Immature natural killer cell (primary cell): ENCODE measurements at regions not wholly inside any gene's neighbourhood (a gene's known extent, or its start where the extent isn't known, plus 50 kb on each side); places are given as distances from the start of the nearest gene placed in this dataset.

ENCODE experiments used
- DNase-seq, 3 donors: peaks; one replicate each; pipeline ENCODE4 v3.0.0; 2022; ENCODE audit warnings: mixed read lengths in 1 of 3
- H3K27ac Mint-ChIP-seq, 6 donors: one replicate each; pipeline ENCODE4 v1.8.0; 2020; ENCODE audit warnings: mixed read lengths in 6 of 6, mild to moderate bottlenecking in 5 of 6, inconsistent platforms in 4 of 6, moderate library complexity in 3 of 6
- H3K27me3 Mint-ChIP-seq, 3 donors: one replicate each; pipeline ENCODE4 v1.8.0; 2020 to 2021; ENCODE audit warnings: low read depth in 3 of 3, mild to moderate bottlenecking in 3 of 3, mixed read lengths in 3 of 3, moderate library complexity in 3 of 3, inconsistent platforms in 1 of 3
- H3K36me3 Mint-ChIP-seq, 3 donors: one replicate each; pipeline ENCODE4 v1.8.0; 2020; ENCODE audit warnings: mixed read lengths in 3 of 3, inconsistent platforms in 2 of 3, mild to moderate bottlenecking in 2 of 3
- H3K4me1 Mint-ChIP-seq, 2 donors: one replicate each; pipeline ENCODE4 v1.8.0; 2020; ENCODE audit warnings: inconsistent platforms in 2 of 2, mild to moderate bottlenecking in 2 of 2, mixed read lengths in 2 of 2, moderate library complexity in 1 of 2
- H3K4me3 Mint-ChIP-seq, 5 donors: one replicate each; pipeline ENCODE4 v1.8.0; 2020; ENCODE audit warnings: mild to moderate bottlenecking in 5 of 5, mixed read lengths in 5 of 5, inconsistent platforms in 3 of 5, moderate library complexity in 3 of 5
- H3K9me3 Mint-ChIP-seq, 6 donors: one replicate each; pipeline ENCODE4 v1.8.0; 2020; ENCODE audit warnings: mild to moderate bottlenecking in 6 of 6, mixed read lengths in 6 of 6, inconsistent platforms in 4 of 6, moderate library complexity in 3 of 6

GRCh38 chrX:22325096-22325495 lies 52.4 kb downstream of the CBLL2 start:
- H3K27me3 Mint-ChIP-seq = peaks cover 0 to 3% (median 0%) of the 10 kb centered on the region in 3 donors
- H3K4me1 Mint-ChIP-seq = no peaks in the 10 kb centered on the region
- peaks cover 0 to 3% (median 0%) of the 10 kb centered on the region in 3 donors for H3K36me3 Mint-ChIP-seq

GRCh38 chrX:22329783-22330182 lies 57.1 kb downstream of the CBLL2 start:
- no peaks in the 10 kb centered on the region for H3K4me1 Mint-ChIP-seq
- H3K9me3 Mint-ChIP-seq = peaks cover 0 to 6% (median under 1%) of the 10 kb centered on the region in 6 donors
- H3K36me3 Mint-ChIP-seq = no peaks in the 10 kb centered on the region
- DNase-seq = no peak
- H3K27me3 Mint-ChIP-seq = peaks cover 0 to 3% (median 0%) of the 10 kb centered on the region in 3 donors
- no peak overlapping the region for H3K27ac Mint-ChIP-seq
- no peak overlapping the region for H3K4me3 Mint-ChIP-seq

More at GRCh38 chrX:22325096-22325495, 52.4 kb downstream of the CBLL2 start:
- H3K27ac Mint-ChIP-seq = no peak overlapping the region
- no peak for DNase-seq
- H3K9me3 Mint-ChIP-seq = peaks cover 0 to 10% (median 3%) of the 10 kb centered on the region in 6 donors
- H3K4me3 Mint-ChIP-seq = no peak overlapping the region

DNA sequence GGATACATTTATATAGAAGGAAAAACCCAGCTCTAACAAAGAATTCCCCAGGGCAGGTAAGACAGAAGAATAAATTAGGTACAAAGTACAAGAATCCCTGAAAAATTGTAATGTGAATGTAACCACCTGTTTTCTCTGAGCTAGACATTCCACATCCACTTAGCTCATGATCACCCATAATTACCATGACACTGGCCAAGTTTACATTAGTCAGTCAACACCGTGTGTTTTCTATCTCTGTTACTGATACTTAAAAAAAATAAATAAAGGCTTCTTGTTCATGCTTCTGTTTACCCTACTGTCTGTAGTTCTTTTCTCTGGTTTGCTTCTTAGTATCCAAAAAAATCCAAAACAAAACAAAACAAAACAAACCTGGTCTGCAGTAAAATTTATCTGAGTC lies 66.0 kb downstream of the CBLL2 start:
- Mint-ChIP-seq H3K4me3 (no peak overlapping the region), H3K27me3 (no peaks in the 10 kb centered on the region), H3K9me3 (peaks cover 0 to 5% (median 3%) of the 10 kb centered on the region in 6 donors), H3K36me3 (no peaks in the 10 kb centered on the region), H3K27ac (no peak overlapping the region), H3K4me1 (no peaks in the 10 kb centered on the region)
- DNase-seq = no peak

- no peak overlapping the region for H3K4me3 Mint-ChIP-seq
- DNase-seq = no peak
- H3K9me3 Mint-ChIP-seq = peaks cover 0 to 5% (median 3%) of the 10 kb centered on the region in 6 donors
- H3K27me3 Mint-ChIP-seq = no peaks in the 10 kb centered on the region
- no peaks in the 10 kb centered on the region for H3K36me3 Mint-ChIP-seq
- no peaks in the 10 kb centered on the region for H3K4me1 Mint-ChIP-seq
- no peak overlapping the region for H3K27ac Mint-ChIP-seq
Measured at GRCh38 chrX:22339459-22339858, 66.7 kb downstream of the CBLL2 start.

DNA sequence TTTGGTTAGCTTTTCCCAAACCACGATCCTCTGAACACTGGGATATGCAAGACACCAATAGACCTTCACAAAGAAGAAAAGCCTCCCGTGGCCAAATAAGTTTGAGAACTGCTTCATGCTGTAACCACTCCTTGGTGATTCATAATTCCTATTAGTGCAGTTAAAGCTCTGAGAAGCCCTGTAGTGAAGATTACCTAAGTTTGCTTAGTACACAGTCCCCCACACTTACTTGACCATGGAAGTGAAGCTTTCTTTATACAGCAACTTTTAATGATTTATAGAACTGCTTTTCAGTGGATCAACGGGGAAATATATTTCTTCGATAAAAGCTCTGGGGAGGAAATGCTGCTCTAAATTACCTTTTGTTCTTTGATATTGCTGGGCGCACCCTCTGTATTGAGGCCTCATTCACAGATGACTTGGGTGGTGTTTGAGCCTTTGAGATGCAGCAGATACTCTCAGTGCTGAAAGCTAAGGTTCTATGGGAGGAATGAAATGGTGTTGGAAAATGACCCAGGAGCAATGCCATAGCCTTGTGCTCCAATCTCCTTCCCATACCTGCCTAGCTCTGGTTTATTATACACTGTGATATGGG lies 67.4 kb downstream of the CBLL2 start:
- Mint-ChIP-seq H3K27me3 (no peaks in the 10 kb centered on the region), H3K4me3 (no peak overlapping the region), H3K4me1 (no peaks in the 10 kb centered on the region), H3K27ac (no peak overlapping the region), H3K9me3 (peaks cover 0 to 5% (median 1%) of the 10 kb centered on the region in 6 donors), H3K36me3 (no peaks in the 10 kb centered on the region)
- no peak for DNase-seq

GRCh38 chrX:22343192-22343591 lies 70.5 kb downstream of the CBLL2 start:
- Mint-ChIP-seq H3K36me3 (no peaks in the 10 kb centered on the region), H3K4me1 (no peaks in the 10 kb centered on the region), H3K9me3 (peaks cover 0 to 3% (median 0%) of the 10 kb centered on the region in 6 donors), H3K27me3 (peaks cover 0 to 2% (median 0%) of the 10 kb centered on the region in 3 donors), H3K4me3 (no peak overlapping the region), H3K27ac (no peak overlapping the region)
- DNase-seq = no peak

DNA sequence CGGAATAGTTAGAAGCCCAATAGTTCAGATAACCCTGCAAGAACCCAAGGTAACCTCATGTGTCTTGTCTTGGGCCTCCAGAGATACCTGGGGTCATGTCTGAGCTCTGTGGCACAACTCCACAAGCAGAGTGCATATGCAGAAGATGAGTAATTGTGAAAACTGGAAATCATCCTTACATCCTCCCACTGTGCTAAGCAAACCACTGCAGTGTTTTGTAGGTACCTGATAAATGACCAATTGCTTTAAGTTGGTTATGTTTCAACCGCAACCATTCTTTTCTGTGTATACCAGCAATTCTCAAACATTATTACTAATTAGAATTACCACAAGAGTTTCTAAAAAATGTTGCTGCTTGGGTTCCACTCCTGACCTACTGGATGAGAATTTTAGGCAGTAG lies 73.2 kb downstream of the CBLL2 start:
- H3K27me3 Mint-ChIP-seq = peaks cover 0 to 2% (median 0%) of the 10 kb centered on the region in 3 donors
- no peak overlapping the region for H3K4me3 Mint-ChIP-seq
- peaks cover 0 to 4% (median 0%) of the 10 kb centered on the region in 6 donors for H3K9me3 Mint-ChIP-seq
- no peaks in the 10 kb centered on the region for H3K36me3 Mint-ChIP-seq
- DNase-seq = no peak
- H3K27ac Mint-ChIP-seq = no peak overlapping the region
- H3K4me1 Mint-ChIP-seq = no peaks in the 10 kb centered on the region

DNA sequence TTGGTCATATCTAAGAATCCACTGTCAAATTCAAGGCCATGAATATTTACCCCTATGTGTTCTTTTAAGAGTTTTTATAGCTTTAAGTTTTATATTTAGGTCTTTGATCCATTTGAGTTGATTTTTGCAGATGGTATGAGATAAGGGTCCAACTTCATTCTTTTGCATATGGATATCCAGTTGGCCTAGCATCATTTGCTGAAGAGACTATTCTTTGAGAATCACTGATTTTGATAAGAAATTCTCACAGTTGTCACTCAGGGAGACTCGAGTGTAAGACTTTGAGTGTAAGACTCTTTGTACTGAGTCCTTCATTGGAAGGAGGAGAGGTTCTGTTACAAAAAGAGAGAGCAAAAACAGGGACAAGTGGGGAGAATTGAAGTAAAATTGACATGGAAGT lies 74.8 kb downstream of the CBLL2 start:
- H3K36me3 Mint-ChIP-seq = no peaks in the 10 kb centered on the region
- H3K27ac Mint-ChIP-seq = no peak overlapping the region
- no peak for DNase-seq
- peaks cover 0 to 2% (median 0%) of the 10 kb centered on the region in 3 donors for H3K27me3 Mint-ChIP-seq
- H3K4me1 Mint-ChIP-seq = no peaks in the 10 kb centered on the region
- peaks cover 0 to 4% (median 0%) of the 10 kb centered on the region in 6 donors for H3K9me3 Mint-ChIP-seq
- no peak overlapping the region for H3K4me3 Mint-ChIP-seq

DNA sequence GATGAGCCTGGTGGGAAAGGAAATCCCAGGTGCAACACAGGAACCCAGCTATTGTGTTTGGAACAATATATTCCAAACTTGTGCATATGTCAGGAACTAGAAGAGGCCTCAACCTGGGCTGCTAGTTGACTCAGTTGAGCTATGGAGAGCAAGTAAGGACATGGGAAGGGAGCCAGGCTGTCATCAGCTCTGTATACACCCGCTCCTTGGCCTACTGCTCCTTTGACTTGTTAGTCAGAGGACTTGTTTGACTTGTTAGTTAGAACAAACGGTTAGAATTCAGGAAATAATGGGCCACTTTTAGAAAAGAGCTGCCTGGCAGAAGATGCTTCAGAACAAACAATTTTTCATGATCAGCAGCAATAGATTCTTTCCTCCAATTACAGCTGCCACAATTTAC lies 76.4 kb downstream of the CBLL2 start:
- no peak for DNase-seq
- H3K27me3 Mint-ChIP-seq = peaks cover 0 to 2% (median 0%) of the 10 kb centered on the region in 3 donors
- peaks cover 0 to 4% (median 0%) of the 10 kb centered on the region in 6 donors for H3K9me3 Mint-ChIP-seq
- H3K36me3 Mint-ChIP-seq = no peaks in the 10 kb centered on the region
- no peak overlapping the region for H3K27ac Mint-ChIP-seq
- no peaks in the 10 kb centered on the region for H3K4me1 Mint-ChIP-seq
- H3K4me3 Mint-ChIP-seq = no peak overlapping the region

DNA sequence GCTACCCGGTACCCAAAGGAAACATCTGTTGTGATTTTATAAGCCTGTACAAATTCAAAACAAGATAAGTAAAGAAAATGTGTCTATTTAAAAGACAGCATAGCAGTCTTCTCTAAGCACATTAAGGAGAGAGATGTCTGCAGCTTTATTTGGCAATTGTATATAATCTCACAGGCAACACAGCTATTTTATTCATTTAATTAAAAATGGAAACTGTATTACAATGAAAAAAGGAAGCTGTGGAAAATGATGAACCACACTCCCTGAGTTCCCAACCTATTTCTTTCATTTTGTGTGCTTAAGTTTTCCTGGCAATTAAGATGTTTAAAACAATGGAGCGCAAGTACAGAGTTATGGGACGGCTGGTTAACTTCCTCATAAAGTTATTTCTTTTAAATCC lies 78.4 kb downstream of the CBLL2 start:
- no peaks in the 10 kb centered on the region for H3K4me1 Mint-ChIP-seq
- H3K9me3 Mint-ChIP-seq = peaks cover 0 to 4% (median 0%) of the 10 kb centered on the region in 6 donors

DNA sequence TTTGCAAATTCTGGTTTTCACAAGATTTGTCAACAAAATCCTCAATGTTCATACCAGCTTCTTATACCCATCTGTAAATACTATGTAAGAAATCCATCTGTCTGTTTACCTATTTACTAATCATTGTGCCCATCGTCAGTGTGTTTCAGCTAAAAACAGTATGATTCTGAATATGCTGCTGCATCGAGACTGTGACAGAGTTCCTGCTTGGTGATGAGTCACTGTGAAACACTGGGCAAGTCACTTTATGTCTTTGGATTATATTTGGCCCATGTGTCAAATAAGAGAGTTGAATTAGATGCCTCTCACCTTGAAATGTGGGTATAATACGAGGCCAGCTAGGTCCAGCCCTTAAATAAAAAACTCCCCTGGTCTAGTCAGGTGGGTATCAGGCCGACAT lies 79.3 kb downstream of the CBLL2 start:
- no peak for DNase-seq
- Mint-ChIP-seq H3K9me3 (peaks cover 0 to 4% (median 0%) of the 10 kb centered on the region in 6 donors), H3K36me3 (no peaks in the 10 kb centered on the region), H3K27ac (no peak overlapping the region), H3K27me3 (peaks cover 0 to 1% (median 0%) of the 10 kb centered on the region in 3 donors), H3K4me3 (no peak overlapping the region), H3K4me1 (no peaks in the 10 kb centered on the region)

More for the DNA sequence above, 78.4 kb downstream of the CBLL2 start:
- H3K36me3 Mint-ChIP-seq = no peaks in the 10 kb centered on the region
- DNase-seq = no peak
- no peak overlapping the region for H3K27ac Mint-ChIP-seq
- H3K27me3 Mint-ChIP-seq = peaks cover 0 to 2% (median 0%) of the 10 kb centered on the region in 3 donors
- H3K4me3 Mint-ChIP-seq = no peak overlapping the region

GRCh38 chrX:22357621-22358020 lies 84.9 kb downstream of the CBLL2 start:
- no peaks in the 10 kb centered on the region for H3K36me3 Mint-ChIP-seq
- H3K4me3 Mint-ChIP-seq = no peak overlapping the region
- no peaks in the 10 kb centered on the region for H3K4me1 Mint-ChIP-seq
- H3K27me3 Mint-ChIP-seq = peaks cover 0 to 2% (median 0%) of the 10 kb centered on the region in 3 donors
- no peak overlapping the region for H3K27ac Mint-ChIP-seq
- DNase-seq = no peak
- H3K9me3 Mint-ChIP-seq = peaks cover 0 to 9% (median 2%) of the 10 kb centered on the region in 6 donors

- no peaks in the 10 kb centered on the region for H3K36me3 Mint-ChIP-seq
- H3K4me3 Mint-ChIP-seq = no peak overlapping the region
- H3K4me1 Mint-ChIP-seq = no peaks in the 10 kb centered on the region
- H3K27me3 Mint-ChIP-seq = peaks cover 0 to 2% (median 0%) of the 10 kb centered on the region in 3 donors
- H3K9me3 Mint-ChIP-seq = peaks cover 0 to 9% (median 2%) of the 10 kb centered on the region in 6 donors
- DNase-seq = no peak
- H3K27ac Mint-ChIP-seq = no peak overlapping the region
Measured at GRCh38 chrX:22360129-22360528, 87.4 kb downstream of the CBLL2 start.

DNA sequence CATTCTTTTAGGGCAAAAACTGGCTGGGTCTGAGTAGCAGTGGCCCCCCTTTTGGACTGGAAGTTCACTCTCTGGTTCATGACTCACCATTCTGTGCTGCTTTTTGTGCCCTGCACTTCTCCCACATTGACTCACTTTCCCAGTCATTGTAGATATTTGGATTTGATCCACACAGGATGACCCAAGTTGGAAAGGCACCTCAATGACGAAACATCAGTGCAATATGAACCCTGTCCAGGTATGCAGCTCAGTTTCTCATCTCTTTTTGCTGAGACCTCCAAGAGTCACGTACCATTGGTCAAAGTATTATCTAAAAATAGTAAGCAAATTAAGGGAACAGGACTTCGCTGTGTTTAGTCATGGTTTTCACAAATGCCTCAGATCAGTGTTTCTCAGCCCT lies 92.7 kb downstream of the CBLL2 start:
- Mint-ChIP-seq H3K9me3 (peaks cover 0 to 2% (median 0%) of the 10 kb centered on the region in 6 donors), H3K4me3 (no peak overlapping the region), H3K4me1 (no peaks in the 10 kb centered on the region), H3K27me3 (peaks cover 0 to 2% (median 0%) of the 10 kb centered on the region in 3 donors), H3K36me3 (no peaks in the 10 kb centered on the region), H3K27ac (no peak overlapping the region)
- DNase-seq = no peak

- Mint-ChIP-seq H3K4me3 (no peak overlapping the region), H3K27me3 (peaks cover 0 to 2% (median 0%) of the 10 kb centered on the region in 3 donors), H3K4me1 (no peaks in the 10 kb centered on the region), H3K9me3 (peaks cover 0 to 2% (median 0%) of the 10 kb centered on the region in 6 donors), H3K36me3 (no peaks in the 10 kb centered on the region), H3K27ac (no peak overlapping the region)
- DNase-seq = no peak
Measured at GRCh38 chrX:22366166-22366702, 93.5 kb downstream of the CBLL2 start.
